ENCODE measurements at regions not wholly inside any gene's neighbourhood (a gene's known extent, or its start where the extent isn't known, plus 50 kb on each side); places are given as distances from the start of the nearest gene placed in this dataset.
"Not testable (repeated sequence)": the region's sequence is repeated elsewhere in the genome, so short reads cannot be mapped to it uniquely, and the experiment has no call there.

DNA sequence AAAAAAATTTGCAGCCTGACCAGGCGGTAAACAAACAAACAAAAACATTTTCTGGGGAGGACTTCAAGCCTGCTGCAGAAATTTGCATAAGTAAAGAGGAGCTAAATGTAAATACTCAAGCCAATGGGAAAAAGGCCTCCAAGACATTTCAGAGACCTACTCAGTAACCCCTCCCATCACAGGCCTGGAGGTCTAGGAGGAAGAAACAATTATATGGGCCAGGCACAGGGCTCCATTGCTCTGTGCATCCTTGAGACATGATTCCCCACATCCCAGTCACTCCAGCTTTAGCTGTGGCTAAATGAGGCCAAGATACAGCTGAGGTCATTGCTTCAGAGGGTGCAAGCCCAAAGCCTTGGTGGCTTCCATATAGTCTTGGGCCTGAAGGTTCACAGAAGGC is 793.4 kb downstream of the SLITRK1 start:
- Histone ChIP-seq H3K4me3 (ENCODE audit: low read depth, low read length) (no peak overlapping the region), H3K79me2 (ENCODE audit: control insufficient read depth, insufficient read depth, low read length, unreplicated experiment) (no peaks in the 10 kb centered on the region), H3K27me3 (ENCODE audit: insufficient read depth, low read length) (no peaks in the 10 kb centered on the region), H3K4me1 (ENCODE audit: control insufficient read depth, insufficient read depth, low read length, unreplicated experiment) (peaks cover 12% of the 10 kb centered on the region), H2AFZ (ENCODE audit: low read length, unreplicated experiment) (no peak overlapping the region), H3K36me3 (ENCODE audit: insufficient read depth, low read length) (no peaks in the 10 kb centered on the region), H3K27ac (ENCODE audit: low read depth, low read length) (no peak overlapping the region)

GRCh38 chr13:83086948-83087347 is 795.3 kb downstream of the SLITRK1 start:
- Histone ChIP-seq H3K4me1 (ENCODE audit: control insufficient read depth, insufficient read depth, low read length, unreplicated experiment) (peaks cover 12% of the 10 kb centered on the region), H3K27me3 (ENCODE audit: insufficient read depth, low read length) (no peaks in the 10 kb centered on the region), H3K27ac (ENCODE audit: low read depth, low read length) (no peak overlapping the region), H3K79me2 (ENCODE audit: control insufficient read depth, insufficient read depth, low read length, unreplicated experiment) (no peaks in the 10 kb centered on the region), H3K36me3 (ENCODE audit: insufficient read depth, low read length) (no peaks in the 10 kb centered on the region), H2AFZ (ENCODE audit: low read length, unreplicated experiment) (no peak overlapping the region), H3K4me3 (ENCODE audit: low read depth, low read length) (no peak overlapping the region)

GRCh38 chr13:83086088-83086487 is 796.2 kb downstream of the SLITRK1 start:
- Histone ChIP-seq H3K36me3 (ENCODE audit: insufficient read depth, low read length) (no peaks in the 10 kb centered on the region), H3K27me3 (ENCODE audit: insufficient read depth, low read length) (no peaks in the 10 kb centered on the region), H3K4me3 (ENCODE audit: low read depth, low read length) (no peak overlapping the region), H3K79me2 (ENCODE audit: control insufficient read depth, insufficient read depth, low read length, unreplicated experiment) (no peaks in the 10 kb centered on the region), H3K27ac (ENCODE audit: low read depth, low read length) (no peak overlapping the region), H2AFZ (ENCODE audit: low read length, unreplicated experiment) (no peak overlapping the region), H3K4me1 (ENCODE audit: control insufficient read depth, insufficient read depth, low read length, unreplicated experiment) (peaks cover 12% of the 10 kb centered on the region)

DNA sequence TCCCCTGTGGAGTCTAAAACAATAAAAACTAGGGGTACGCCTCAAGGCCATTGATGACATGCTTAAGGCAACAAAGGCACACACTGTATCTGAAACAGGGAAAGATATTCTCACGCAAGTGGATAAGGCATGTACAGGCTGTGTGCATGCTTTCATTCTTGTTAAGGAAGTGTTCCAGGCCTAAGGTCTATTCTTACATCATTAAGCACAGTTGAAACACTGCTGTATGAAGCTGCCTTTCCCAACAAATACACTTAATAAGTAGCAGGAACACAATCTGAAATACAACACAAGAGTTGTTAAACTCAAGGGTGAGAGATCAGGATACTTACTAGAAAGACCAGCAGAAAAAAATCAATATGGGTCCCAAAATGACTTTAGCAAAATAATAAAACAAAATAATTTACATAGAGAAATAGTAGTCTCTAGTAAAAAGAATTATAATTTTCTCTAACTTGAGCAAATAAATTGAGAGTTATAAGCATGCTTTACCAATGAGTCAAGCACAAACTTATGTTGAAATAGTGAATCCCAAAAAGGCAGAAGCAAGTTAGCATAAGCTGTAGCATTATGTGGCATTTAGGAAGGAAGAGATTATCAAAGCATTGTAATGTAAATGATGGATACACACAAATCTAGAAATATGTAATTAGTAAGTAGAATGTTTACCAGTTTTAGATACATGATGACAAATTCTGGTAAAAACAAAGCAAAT is 796.9 kb downstream of the SLITRK1 start:
- H2AFZ ChIP-seq (ENCODE audit: low read length, unreplicated experiment): no peak overlapping the region
- peaks cover 12% of the 10 kb centered on the region for H3K4me1 ChIP-seq (ENCODE audit: control insufficient read depth, insufficient read depth, low read length, unreplicated experiment)

DNA sequence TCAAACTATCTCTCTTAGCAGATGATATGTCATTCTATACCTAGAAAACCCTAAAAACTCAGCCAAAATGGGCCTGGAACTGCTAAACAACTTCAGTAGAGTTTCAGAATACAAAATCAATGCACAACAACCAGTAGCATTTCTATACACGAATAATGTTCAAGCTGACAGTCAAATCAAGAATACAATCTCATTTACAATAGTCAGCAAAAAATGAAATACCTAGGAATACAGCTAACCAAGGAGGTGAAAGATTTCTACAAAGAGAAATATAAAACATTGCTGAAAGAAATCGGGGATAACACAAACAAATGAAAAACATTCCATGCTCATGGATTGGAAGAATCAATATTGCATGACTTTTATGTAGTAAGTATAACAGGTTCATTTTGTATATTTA is 804.8 kb downstream of the SLITRK1 start:
- Histone ChIP-seq H3K36me3 (ENCODE audit: insufficient read depth, low read length) (no peaks in the 10 kb centered on the region), H2AFZ (ENCODE audit: low read length, unreplicated experiment) (no peak overlapping the region), H3K4me3 (ENCODE audit: low read depth, low read length) (no peak overlapping the region), H3K27me3 (ENCODE audit: insufficient read depth, low read length) (no peaks in the 10 kb centered on the region), H3K79me2 (ENCODE audit: control insufficient read depth, insufficient read depth, low read length, unreplicated experiment) (no peaks in the 10 kb centered on the region), H3K4me1 (ENCODE audit: control insufficient read depth, insufficient read depth, low read length, unreplicated experiment) (no peaks in the 10 kb centered on the region), H3K27ac (ENCODE audit: low read depth, low read length) (no peak overlapping the region)

More for the DNA sequence above, 796.9 kb downstream of the SLITRK1 start:
- Histone ChIP-seq H3K36me3 (ENCODE audit: insufficient read depth, low read length) (no peaks in the 10 kb centered on the region), H3K27me3 (ENCODE audit: insufficient read depth, low read length) (no peaks in the 10 kb centered on the region), H3K27ac (ENCODE audit: low read depth, low read length) (peak overlapping the region; percentile 38), H3K79me2 (ENCODE audit: control insufficient read depth, insufficient read depth, low read length, unreplicated experiment) (no peaks in the 10 kb centered on the region), H3K4me3 (ENCODE audit: low read depth, low read length) (no peak overlapping the region)

DNA sequence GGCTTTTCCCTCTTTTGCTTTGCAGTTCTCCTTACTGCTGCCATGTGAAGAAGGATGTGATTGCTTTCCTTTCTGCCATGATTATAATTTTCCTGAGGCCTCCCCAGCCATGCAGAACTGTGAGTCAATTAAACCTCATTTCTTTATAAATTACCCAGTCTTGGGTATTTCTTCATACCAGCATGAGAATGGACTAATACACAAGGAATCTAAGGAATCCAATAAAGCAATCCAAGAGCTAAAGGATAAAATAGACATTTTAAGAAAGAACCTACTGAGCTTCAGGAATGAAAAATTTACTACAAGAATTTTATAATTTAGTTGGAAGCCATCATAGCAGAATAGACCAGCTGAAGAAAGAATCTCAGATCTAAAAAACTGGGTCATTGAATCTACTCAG is 808.3 kb downstream of the SLITRK1 start:
- H3K27me3 ChIP-seq (ENCODE audit: insufficient read depth, low read length); H3K36me3 ChIP-seq (ENCODE audit: insufficient read depth, low read length); H2AFZ ChIP-seq (ENCODE audit: low read length, unreplicated experiment); H3K4me1 ChIP-seq (ENCODE audit: control insufficient read depth, insufficient read depth, low read length, unreplicated experiment); H3K4me3 ChIP-seq (ENCODE audit: low read depth, low read length); H3K79me2 ChIP-seq (ENCODE audit: control insufficient read depth, insufficient read depth, low read length, unreplicated experiment); H3K27ac ChIP-seq (ENCODE audit: low read depth, low read length): not testable (repeated sequence)

- Histone ChIP-seq H3K36me3 (ENCODE audit: insufficient read depth, low read length) (no peaks in the 10 kb centered on the region), H2AFZ (ENCODE audit: low read length, unreplicated experiment) (peak overlapping the region; percentile 90), H3K27ac (ENCODE audit: low read depth, low read length) (no peak overlapping the region), H3K27me3 (ENCODE audit: insufficient read depth, low read length) (no peaks in the 10 kb centered on the region), H3K4me3 (ENCODE audit: low read depth, low read length) (no peak overlapping the region), H3K79me2 (ENCODE audit: control insufficient read depth, insufficient read depth, low read length, unreplicated experiment) (no peaks in the 10 kb centered on the region), H3K4me1 (ENCODE audit: control insufficient read depth, insufficient read depth, low read length, unreplicated experiment) (peaks cover 4% of the 10 kb centered on the region)
Observed at GRCh38 chr13:83065108-83065507, 817.2 kb downstream of the SLITRK1 start.

- H2AFZ ChIP-seq (ENCODE audit: low read length, unreplicated experiment): no peak overlapping the region
- peaks cover 2% of the 10 kb centered on the region for H3K4me1 ChIP-seq (ENCODE audit: control insufficient read depth, insufficient read depth, low read length, unreplicated experiment)
- no peaks in the 10 kb centered on the region for H3K36me3 ChIP-seq (ENCODE audit: insufficient read depth, low read length)
- H3K27me3 ChIP-seq (ENCODE audit: insufficient read depth, low read length): no peaks in the 10 kb centered on the region
- H3K27ac ChIP-seq (ENCODE audit: low read depth, low read length): no peak overlapping the region
- no peak overlapping the region for H3K4me3 ChIP-seq (ENCODE audit: low read depth, low read length)
- no peaks in the 10 kb centered on the region for H3K79me2 ChIP-seq (ENCODE audit: control insufficient read depth, insufficient read depth, low read length, unreplicated experiment)
Observed at GRCh38 chr13:83057119-83057518, 825.2 kb downstream of the SLITRK1 start.

DNA sequence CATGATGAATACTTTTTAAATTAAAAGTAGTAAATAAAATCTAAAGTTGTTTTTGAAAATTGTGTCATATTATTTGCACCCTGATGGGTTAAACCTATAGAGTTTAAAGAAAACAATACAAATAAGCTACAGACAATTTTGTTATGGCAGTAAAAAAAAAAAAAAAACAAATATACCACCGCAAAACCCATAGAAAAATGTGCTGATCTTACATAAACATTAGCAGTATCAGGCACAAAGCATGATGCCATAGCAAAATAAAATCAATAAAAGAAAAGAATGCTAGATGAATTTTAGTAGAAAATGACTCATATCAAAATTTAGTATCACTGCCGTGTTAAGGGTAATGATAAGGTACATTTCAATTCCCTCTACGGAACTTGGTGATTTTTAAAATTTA is 826.0 kb downstream of the SLITRK1 start:
- Histone ChIP-seq H3K27ac (ENCODE audit: low read depth, low read length) (no peak overlapping the region), H3K79me2 (ENCODE audit: control insufficient read depth, insufficient read depth, low read length, unreplicated experiment) (no peaks in the 10 kb centered on the region), H3K4me3 (ENCODE audit: low read depth, low read length) (no peak overlapping the region), H3K4me1 (ENCODE audit: control insufficient read depth, insufficient read depth, low read length, unreplicated experiment) (peaks cover 2% of the 10 kb centered on the region), H3K27me3 (ENCODE audit: insufficient read depth, low read length) (no peaks in the 10 kb centered on the region), H2AFZ (ENCODE audit: low read length, unreplicated experiment) (no peak overlapping the region), H3K36me3 (ENCODE audit: insufficient read depth, low read length) (no peaks in the 10 kb centered on the region)

GRCh38 chr13:83048419-83048818 is 833.9 kb downstream of the SLITRK1 start:
- no peaks in the 10 kb centered on the region for H3K4me1 ChIP-seq (ENCODE audit: control insufficient read depth, insufficient read depth, low read length, unreplicated experiment)
- no peak overlapping the region for H3K27ac ChIP-seq (ENCODE audit: low read depth, low read length)
- H3K4me3 ChIP-seq (ENCODE audit: low read depth, low read length): no peak overlapping the region
- no peaks in the 10 kb centered on the region for H3K27me3 ChIP-seq (ENCODE audit: insufficient read depth, low read length)
- H3K79me2 ChIP-seq (ENCODE audit: control insufficient read depth, insufficient read depth, low read length, unreplicated experiment): no peaks in the 10 kb centered on the region
- H2AFZ ChIP-seq (ENCODE audit: low read length, unreplicated experiment): no peak overlapping the region
- no peaks in the 10 kb centered on the region for H3K36me3 ChIP-seq (ENCODE audit: insufficient read depth, low read length)

DNA sequence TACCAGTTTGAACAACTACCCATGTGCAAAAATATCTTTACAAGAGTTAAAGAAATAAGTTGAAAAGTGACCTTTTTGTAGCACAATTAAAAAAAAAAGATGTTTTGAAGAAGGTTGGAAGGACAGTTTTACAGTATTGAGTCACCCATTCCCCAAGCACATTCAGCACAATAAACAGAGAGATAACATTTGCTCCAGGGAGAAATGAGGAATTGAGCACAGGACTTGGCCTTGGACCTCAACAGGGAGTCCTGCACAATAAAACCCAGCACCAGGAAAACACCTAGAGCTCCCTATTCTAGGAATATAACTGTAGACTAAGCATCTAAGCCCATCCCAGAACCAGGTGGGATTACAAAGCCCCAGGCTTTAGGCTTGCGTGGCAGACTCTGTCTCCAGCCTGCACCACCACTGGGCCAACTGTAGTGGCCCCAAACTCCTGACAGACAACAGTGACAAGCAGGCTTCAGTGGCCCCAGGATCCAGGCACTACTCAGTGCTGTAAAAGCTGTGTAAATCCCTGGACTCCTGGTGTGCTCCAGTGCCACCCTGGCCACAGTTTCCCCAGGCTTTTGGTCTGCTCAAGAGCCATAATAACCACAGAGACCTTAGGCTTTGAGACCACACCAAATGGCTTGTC is 857.2 kb downstream of the SLITRK1 start:
- Histone ChIP-seq H3K27ac (ENCODE audit: low read depth, low read length) (no peak overlapping the region), H2AFZ (ENCODE audit: low read length, unreplicated experiment) (no peak overlapping the region), H3K4me1 (ENCODE audit: control insufficient read depth, insufficient read depth, low read length, unreplicated experiment) (no peaks in the 10 kb centered on the region), H3K4me3 (ENCODE audit: low read depth, low read length) (no peak overlapping the region), H3K27me3 (ENCODE audit: insufficient read depth, low read length) (no peaks in the 10 kb centered on the region), H3K79me2 (ENCODE audit: control insufficient read depth, insufficient read depth, low read length, unreplicated experiment) (no peaks in the 10 kb centered on the region), H3K36me3 (ENCODE audit: insufficient read depth, low read length) (no peaks in the 10 kb centered on the region)

Measured in ACC112 (cell line).